NCI-H146 (cell line): ENCODE measurements at regions not wholly inside any gene's neighbourhood (a gene's known extent, or its start where the extent isn't known, plus 50 kb on each side); places are given as distances from the start of the nearest gene placed in this dataset.

Experiments used
- DNase-seq: peaks from one replicate; lab custom pipeline; 2025; lab: John Stamatoyannopoulos, UW

DNA sequence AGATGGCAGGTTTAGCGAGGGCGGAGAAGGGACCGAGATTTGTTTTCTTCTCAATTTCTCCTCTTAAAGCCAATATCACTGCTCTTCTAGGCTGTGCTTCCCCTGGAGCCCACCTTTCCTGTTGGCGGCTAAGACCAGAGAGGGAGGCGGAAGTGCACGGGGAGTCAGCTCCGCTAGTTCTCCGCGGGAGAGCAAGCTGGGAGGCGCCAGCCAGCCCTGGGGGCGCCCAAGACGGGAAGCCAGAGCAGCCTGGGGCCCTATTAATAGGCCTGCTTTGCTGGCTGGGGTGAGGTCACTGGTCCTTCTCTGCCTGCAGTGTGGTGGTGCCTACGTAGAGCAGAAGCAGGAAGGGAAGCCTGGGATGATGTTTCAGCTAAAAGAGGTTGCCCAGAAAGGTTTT lies 61.6 kb downstream of the LSM5 start:
- DNase-seq: no peak

DNA sequence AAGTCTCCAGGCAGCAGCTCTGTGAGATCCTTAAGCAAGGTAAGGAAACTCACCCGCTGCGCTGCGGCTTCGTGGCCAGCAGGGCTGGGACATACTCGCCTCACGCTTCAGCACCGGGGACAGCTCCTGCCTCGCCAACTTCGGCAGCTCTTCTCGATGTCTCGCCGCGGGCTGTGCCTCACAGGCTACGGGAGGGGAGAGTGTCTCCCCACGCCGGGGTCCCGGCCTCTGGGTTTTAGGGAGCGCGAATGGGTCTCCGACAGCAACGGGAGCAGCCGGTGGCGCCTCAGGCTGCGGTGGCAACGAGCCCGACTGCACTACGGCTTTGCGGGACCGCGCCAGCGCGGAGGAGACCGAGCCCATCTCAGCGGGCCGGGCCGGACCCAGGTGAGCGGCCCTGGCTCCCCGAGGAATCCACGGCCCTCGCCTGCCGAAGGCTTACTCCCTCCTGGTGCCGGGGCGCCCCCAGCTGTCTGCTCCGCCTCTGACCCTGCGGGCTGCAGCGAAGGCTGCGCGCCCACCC lies 62.4 kb downstream of the LSM5 start:
- no peak for DNase-seq

DNA sequence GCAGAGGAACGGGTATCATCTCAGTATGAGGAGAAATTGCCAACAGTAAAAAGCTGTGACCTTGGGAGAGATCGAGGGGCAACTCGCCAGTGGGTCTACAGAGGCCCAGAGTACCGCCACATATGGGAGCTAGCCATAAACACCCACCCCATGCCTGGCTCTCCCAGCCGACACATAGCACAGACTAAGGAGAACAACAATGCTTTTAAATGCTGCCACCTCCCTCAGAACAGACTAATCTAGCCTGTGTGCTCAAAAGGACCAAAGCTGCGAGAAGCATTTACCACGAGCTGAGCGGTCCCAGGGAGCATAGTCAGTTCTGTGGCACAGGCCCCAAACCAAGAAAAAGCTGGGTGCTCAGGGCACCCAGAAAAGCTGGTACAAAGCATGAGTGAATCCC lies 73.3 kb downstream of the LSM5 start:
- DNase-seq: no peak

DNA sequence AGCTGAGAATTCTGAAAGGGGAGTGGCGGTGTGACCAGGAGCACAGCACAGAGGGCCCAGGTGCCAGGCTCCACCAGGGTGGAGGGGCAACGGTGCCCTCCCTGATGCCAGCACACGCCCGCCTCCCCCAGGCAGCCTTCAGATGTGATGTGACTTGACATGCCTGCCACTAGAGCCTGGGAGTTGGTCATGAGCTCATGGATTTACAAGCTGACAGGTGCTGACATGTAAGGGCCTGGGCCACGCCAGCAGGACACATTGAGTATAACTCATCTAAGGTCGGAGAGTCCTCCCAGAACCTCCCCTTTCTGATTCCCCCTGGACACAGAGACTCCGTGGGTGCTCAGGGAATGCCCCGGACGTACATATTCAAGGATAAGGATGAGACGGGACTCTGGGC lies 74.2 kb downstream of the LSM5 start:
- no peak for DNase-seq

DNA sequence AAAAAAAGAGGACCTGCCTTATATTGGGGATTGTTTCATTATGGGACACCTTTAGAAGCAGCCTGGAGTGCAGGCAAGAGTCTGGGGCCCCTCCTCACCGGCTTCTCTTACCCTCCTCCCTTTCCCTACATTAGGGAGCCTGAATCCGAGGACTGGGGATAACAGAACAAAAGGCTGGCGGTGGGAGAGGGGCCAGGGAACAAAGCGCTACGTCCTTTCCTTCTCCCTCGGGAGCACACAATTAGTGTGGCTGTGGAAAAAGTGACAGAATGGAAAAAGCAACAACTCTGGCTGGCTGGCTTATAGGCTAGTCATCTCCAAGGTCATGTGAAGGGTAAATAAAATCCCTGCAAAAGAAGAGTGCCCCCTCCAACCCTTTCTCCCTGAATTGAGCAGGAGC lies 74.7 kb downstream of the LSM5 start:
- no peak for DNase-seq

DNA sequence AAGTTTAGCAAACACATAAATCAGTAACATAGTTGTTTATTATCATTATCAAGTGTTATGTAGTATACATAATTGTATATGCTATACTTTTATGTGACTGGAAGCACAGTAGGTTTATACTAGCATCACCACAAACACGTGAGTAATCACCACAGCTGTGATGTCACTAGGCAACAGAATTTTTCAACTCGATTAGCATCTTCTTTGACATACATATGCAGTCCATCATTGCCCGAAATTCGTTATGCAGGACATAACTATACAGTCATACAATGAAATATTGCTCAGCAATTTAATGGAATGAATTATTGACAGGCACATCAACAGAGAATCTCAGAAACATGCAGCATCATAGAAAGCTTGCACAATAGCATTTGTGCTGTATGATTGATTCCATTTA lies 77.7 kb downstream of the LSM5 start:
- no peak for DNase-seq

DNA sequence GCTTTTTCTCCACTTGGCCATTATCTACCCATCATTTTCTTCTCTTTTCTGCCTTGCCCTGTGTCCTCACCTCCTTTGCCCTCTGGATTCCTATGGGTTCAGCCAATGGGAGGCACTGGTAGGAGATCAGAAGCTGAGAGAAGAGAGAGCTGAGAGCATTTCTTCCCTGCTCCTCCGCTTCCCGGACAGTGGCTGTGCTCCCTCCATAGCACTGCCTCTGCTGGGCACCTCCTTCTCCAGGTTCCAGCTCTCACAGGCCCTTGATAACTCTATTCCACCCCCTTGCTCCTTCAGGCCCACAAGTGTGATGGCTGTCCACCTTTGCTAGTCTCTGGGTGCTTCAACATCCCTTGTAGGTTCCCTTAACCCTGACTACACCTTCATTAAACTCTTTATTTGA lies 79.6 kb downstream of the LSM5 start:
- no peak for DNase-seq

DNA sequence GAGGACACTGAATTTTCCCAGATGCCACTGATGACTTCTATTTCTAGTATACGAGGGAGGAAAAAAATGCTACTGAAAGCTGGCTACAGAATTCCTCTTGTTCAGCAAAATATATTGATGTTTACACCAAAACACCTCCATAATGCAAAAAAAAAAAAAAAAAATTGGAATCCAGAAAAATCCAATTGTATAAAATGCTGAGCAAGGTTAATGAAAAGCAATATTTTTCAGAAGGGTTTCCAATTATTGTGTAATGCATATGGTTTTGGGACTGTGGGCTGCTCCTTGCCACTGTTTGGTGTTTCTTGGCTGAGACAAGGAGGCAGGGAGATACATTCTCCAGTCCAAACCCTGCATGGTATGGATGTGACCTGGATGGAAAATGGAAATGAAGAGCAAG lies 83.8 kb downstream of the LSM5 start:
- no peak for DNase-seq

DNA sequence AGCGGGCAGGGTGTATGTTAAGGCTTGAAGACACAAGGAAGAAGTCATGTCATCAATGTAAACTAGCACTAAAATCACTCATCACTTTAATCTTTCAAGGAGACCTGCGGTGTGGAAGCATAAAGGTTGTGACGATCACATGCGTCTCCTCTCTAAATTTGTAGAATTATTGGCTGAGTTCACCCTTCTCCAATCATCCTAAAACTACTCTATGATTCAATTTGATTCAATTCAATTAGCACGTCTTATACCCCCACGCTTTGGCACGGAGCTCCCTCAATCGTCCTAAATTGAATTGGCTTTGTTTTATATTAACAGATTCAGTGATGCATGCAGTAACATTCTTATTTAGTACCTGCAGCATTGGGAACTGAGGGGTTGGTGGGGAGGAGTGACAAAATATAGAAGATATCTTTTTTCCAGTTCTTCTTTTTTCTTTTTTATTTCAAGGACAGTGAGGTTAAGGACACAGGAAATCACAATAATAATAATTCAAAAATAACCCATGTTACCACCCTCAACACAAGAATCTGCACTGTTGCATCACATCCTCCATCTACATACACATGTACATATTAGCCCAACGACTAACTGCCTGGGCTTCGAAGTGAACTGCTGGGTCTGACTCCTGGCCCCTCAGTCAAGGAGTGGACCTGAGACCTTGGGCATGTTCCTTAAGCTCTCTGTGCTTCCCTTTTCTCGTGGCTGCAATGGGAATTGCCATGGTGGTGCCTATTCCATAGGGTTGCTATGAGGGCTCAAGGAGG lies 86.5 kb downstream of the LSM5 start:
- DNase-seq: no peak

DNA sequence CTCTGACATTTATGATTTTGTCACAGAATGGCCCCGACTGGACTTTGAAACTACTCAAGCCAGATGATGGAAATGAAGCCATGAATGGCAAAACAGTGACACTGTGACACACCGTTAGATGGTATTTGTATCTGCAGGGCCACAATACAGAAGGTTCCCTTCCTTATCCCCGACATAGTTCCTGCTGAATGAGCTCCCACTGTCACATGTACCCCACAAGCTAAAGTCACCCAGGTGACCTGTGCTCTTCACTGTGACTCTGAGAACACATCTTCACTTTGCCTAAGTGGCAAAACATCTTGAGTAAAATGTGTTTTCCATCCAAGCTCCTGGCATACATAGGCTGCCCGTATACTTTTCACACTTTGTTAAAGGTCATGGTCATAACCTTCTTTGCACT lies 89.5 kb downstream of the LSM5 start:
- DNase-seq: no peak

DNA sequence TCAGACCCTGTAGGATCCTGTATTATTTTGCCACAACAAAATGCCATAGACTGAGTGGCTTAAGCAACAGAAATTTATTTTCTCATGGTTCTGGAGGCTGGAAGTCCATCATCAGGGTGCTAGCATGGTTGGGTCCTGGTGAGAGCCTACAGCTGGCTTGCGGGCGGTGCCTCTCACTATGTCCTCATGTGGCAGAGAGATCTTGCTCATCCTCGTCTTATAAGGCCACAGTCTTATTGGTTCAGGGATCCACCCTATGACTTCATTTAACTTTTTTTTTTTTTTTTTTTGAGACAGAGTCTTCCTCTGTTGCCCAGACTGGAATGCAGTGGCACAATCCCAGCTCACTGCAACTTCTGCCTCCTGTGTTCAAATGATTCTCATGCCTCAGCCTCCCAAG lies 90.9 kb downstream of the LSM5 start:
- no peak for DNase-seq

DNA sequence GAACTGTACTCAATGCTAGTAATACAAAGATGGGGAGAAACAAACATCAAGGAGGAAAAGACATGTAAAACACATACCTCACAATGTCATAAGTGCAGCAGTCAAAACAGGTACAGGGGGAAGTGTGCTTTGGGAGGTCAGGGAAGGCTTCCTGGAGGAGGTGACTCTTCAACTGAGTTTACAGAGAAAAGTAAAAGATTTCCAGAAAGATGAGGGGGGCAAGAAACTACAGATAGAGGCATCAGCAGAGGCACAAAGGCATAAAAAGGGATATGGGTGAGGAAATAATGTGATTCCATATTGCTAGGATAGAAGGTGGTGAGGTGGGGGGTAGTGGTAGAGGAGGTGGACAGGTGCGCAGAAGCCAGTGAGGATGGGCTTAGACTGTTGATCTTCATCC lies 95.0 kb downstream of the LSM5 start:
- DNase-seq: no peak

DNA sequence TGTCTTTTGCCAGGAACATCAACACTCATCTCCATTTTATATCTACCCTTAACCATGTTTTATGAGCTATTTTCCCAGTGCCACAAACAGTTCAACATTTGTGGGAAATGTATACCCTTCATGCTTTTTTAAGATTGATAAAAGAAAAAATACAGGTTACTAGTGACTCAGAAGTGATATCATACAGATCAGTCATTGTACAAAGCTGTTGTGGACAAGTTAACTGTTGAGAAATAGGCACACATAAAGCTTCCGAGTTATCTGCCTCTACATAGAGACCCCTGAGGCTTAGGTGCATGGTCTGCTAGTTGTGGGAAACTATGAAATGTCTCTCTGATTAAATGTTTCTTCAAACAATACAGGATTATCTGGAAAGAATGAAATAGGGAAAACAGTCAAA lies 96.3 kb downstream of the LSM5 start:
- no peak for DNase-seq

DNA sequence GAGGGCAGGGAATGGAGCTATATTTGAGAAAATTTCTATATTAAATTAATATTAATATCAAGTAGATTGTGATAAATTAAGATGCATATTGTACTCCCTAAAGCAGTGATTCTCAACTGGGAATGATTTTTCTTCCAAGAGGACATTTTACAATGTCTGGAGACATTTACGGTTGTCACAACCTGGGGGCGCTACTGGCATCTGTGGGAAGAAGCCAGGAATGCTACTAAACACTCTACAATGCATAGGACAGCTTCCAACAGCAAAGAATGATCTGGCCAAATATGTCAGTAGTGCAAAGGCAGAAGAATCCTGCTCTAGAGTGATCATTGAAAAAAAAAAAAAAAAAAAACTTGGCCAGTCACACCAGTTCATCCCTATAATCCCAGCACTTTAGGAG lies 100.0 kb downstream of the LSM5 start:
- no peak for DNase-seq

DNA sequence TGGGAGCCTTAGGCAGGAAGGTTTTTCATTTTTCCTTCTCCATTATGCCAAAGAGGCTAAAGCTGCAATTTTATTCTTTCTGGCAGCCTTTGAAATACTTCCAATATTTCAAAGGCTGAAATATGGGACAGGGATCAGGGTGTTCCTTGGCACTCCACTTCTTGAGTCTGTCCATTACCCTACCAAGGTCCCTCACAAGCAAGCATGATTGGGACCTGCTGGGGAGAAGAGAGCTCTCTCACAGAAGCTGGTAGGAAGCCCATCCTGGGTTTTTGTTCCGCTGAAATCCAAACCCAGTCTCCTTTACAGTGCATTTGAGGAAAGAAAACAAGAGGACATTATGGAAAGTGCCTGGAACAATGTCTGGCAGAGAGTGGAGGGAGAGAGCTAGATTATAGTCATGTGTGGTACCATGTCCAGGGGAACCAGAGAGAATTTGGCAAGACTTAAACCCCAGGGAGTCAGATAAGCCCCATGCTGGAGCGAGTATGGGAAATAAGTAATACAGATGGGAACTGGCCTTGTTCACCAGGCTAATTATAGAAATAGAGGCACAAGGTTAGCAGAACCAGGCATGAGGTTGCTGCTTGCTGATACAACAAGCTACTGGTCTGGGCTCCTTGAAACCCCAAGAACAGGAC lies 104.7 kb downstream of the LSM5 start:
- no peak for DNase-seq

DNA sequence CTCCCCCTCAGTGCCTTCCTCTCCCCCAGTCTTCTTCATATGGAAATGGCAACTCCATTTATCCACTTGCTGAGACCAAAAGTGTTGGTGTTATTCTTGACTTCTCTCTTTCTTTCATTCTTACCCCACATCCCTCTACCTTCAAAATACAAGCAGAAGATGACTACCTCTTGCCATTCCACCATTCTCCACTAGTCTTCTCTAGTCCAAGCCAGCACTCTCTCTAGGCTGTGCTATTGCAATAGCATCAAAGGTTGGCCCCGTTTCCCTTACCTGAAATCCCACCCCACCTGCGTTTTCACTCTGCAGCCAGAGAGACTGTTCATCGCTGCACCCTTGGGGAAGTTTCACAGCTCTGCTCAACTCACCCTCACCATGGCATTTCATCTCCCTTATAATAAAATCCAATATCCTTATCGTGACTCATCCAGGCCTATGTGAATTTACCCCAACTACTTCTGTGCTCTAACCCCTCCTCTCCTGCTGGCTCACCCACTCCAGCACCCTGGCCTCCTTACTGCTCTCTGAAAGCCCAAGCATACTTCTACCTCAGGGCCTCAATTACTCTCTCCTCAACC lies 109.1 kb downstream of the LSM5 start:
- DNase-seq: no peak

DNA sequence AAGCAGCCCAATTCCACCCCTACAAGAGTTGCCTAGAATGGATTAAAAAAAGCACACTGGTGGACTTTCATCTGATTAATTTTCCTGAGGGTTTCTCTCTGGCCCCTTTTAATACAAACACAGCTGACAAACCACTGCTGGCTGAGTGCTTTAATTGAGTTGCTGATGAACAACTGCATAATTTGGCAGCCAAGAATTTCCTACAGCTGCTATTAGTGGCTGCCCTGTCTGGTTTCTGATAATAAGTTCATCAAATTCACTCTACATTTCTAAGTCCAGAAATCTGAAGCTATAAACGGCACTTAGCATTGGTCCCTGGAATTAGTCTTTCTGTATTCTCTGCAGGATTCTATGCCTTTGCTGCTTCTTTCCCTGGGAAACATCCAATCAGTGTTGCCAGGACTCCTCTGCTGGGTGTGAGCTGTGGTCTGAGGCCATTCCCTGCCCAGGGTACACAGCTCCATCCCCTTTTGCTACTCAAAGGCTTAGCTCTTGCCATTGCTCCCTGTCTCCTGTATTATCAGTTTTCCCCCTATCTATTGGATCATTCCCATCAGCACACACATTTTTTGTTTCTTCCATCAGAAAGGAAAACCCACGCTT lies 110.6 kb downstream of the LSM5 start:
- DNase-seq: no peak

DNA sequence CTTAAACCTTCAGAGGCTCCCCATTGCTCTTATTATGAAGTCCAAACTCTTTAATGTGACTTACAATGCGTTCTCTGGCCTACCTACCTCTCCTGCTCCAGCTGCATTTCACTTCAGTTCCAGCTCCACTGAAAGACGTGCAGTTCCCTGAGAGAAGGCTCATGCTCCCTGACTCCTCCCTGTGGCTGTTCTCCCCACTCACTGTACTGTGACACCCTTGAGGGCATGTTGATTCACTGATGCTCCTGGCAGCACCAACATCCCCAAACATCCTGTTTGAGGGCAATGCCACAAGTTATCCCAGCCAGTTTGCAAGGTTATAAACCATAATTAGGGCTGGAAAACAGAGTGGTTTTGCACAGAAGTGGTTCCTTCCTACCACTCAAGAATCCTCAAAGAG lies 111.2 kb downstream of the LSM5 start:
- DNase-seq: no peak

DNA sequence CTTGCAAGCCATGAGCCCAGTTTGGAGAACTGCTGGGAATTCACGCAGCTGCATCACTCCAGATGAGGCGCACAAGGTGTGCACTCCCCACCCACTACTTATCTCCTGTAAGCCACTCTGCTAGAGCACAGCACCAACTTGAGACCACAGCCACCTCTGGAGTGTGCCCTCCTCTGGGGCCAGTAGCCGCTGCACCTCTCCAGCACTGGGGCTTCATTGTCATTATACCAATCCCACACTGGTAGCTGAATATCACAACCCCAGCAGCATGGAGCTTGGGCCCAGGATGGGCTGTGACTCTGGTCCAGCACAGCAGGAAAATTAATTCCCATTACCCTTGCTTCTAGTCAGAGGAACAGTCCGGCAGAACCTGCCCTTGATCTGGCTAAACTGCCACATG lies 125.6 kb downstream of the LSM5 start:
- DNase-seq: no peak

DNA sequence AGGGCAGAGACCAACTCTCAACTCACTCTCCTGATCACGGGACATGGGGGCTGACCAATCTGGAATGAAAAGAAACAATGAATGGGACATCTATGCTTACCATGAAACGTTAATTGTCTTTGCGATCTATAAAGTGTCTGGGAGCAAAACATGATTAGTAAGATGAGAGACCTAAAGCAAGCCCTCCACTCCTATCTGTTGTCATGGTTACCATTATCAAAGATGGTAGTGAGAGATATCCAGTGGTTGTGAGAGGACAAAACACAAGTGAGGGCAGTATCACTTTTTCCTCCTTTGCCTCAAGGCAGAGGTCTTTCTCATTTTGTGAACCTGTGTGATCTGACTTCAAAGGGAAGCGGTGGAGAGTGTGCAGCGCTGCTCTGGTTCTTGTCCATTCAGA lies 130.1 kb downstream of the LSM5 start:
- DNase-seq: no peak

DNA sequence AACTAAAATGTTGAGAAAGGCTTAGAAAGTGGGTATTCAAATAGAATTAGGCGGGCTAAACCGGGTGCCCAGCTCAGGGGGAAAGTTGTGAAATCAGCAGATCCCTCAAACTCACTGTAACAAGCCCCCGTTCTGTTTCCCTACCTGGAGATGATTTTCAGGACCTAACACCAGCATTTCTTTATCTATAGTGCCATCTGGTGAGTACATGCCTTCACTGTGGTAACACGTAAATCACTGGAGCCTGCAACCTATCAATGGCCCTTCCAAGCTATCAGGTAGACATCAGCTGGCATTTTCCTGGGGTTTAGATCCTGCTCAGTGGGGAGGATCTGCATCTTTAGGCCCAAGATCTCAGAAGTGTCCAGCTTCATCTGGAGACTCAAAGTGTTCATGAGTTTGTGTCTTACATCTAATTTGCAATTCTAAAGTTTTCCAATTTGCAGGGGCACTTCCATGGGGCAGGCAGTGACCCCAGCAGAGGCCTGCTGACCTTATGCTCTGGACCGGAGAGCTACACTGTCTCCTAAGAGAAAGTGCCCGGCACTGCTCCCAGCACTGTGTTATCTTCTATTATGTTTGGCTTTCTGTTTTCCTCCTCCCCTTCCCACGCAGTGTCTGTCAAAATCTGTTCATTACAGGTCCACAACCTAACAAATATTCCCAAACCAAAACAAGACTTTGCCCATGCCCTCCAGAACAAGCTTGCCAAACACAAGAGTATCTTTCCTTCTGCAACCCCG lies 132.5 kb downstream of the LSM5 start:
- no peak for DNase-seq

DNA sequence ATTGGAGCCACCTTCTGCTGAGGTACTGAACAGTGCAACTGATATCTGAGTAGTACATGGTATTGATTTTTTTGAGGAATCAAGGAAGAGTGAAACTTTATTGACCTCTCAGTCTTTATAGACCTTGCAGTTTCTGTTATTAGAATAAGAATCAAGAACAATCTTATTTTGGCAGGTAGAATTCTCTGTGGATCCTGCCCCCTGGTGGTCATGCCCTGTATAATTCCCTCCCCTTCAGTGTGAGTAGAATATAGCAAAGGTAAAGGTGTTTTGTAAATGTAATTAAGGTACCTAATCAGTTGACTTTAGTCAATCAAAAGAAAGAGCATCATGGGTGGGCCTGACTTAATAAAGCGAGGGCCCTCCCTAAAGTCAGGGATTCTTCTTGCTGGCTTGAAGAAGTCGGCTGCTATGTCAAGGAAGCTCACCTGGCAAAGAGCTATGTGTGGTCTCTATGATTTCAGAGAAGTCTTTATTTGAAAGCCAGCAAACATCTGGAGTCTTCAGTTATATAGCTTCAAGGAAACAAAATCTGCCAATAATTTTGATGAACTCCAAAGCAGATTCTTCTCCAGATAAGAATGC lies 142.8 kb downstream of the LSM5 start:
- DNase-seq: no peak
